HEK293 (cell line): ENCODE measurements at regions not wholly inside any gene's neighbourhood (a gene's known extent, or its start where the extent isn't known, plus 50 kb on each side); places are given as distances from the start of the nearest gene placed in this dataset.

Source experiments
- CTCF ChIP-seq: fragments of 450-650 bp; formaldehyde crosslinking; IDR thresholded peaks from 2 replicates; pipeline ENCODE4 v1.5.1; 2016; ENCODE audit warnings: missing biosample characterization, missing genetic modification characterization
- YY1 ChIP-seq: fragments of 450-650 bp; formaldehyde crosslinking; IDR thresholded peaks from 2 replicates; pipeline ENCODE4 v1.5.1; 2018; ENCODE audit warnings: missing biosample characterization, missing genetic modification characterization
- ZNF530 ChIP-seq: fragments of 450-650 bp; formaldehyde crosslinking; IDR thresholded peaks from 2 replicates; pipeline ENCODE4 v1.5.1; 2016; ENCODE audit warnings: low read depth, missing biosample characterization, missing genetic modification characterization
- ZNF600 ChIP-seq: fragments of 450-650 bp; formaldehyde crosslinking; IDR thresholded peaks from 2 replicates; pipeline ENCODE4 v1.5.1; 2016; ENCODE audit warnings: missing biosample characterization, missing genetic modification characterization

DNA sequence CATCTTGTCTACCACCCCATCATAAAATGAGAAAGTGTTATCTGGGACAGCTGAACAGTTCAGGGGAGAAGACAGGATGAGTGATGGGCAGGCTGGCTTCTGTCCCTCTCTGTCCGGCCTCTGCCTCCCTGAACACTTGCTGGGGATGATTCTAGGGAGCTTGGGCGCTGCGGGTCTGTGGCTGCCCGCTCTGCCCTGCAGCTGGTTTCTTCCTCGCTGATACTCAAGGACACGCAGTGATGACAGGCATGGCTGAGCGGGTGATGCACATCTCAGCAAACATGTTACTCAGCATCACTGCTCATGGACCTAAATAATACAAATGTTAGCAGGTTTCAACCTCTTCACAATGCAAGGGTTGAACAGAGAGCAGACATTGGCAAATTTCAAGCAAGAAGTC, 161.1 kb downstream of the TMEM18 start:
- TF ChIP-seq CTCF (tag by site-specific recombination) (no peak), YY1 (tag by site-specific recombination) (no peak), ZNF530 (no peak), ZNF600 (tag by site-specific recombination) (no peak)
